Ramos (cell line): ENCODE measurements at regions not wholly inside any gene's neighbourhood (a gene's known extent, or its start where the extent isn't known, plus 50 kb on each side); places are given as distances from the start of the nearest gene placed in this dataset.
"Not testable (repeated sequence)": the region's sequence is repeated elsewhere in the genome, so short reads cannot be mapped to it uniquely, and the experiment has no call there.

ENCODE experiments used
- in situ Hi-C: fragments of 300-500 bp; cut with MboI; formaldehyde crosslinking; loops from one replicate; pipeline ENCODE4 v1.14.3; 2022; ENCODE audit warnings: low sequenced_read_pairs; ENCODE audit not compliant: unreplicated experiment

DNA sequence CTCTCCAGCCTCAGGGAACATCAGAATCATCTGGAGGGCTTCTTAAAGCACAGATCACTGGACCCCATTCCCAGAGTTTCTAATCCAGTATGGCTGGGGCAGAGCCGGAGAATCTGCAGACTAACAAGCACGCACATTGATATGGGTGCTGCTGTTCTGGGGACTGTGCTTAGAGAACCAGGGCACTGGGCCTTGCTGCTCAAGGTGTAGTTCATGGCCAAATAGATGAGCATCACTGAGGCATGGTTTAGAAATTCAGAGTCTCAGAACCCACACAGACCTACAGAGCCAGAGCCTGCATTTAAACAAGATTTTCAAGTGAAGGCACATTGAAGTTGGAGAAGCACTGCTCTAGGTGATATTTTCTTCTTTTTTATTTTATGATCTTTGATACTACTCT is 376.8 kb upstream of the PHF14 start:
- in situ Hi-C loops = no loop called here

DNA sequence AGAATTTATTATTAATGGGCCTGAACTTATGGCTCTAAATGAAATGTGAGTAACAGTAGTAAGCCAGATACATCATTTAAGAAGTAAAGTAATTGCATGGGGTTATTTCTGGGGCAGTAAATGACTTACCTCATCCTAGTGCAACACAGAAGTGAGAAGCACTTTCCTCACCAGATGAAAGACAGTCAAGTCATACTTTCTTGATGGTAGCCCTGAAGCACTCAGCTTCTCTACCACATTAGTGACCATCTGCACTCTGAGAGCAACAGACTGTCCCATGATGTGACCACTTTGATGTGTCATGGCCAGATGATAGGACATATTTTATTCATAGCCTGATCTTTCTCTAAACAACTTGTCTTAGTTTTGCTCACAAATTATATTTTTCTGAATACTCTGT is 369.5 kb upstream of the PHF14 start:
- in situ Hi-C loops = no loop called here

DNA sequence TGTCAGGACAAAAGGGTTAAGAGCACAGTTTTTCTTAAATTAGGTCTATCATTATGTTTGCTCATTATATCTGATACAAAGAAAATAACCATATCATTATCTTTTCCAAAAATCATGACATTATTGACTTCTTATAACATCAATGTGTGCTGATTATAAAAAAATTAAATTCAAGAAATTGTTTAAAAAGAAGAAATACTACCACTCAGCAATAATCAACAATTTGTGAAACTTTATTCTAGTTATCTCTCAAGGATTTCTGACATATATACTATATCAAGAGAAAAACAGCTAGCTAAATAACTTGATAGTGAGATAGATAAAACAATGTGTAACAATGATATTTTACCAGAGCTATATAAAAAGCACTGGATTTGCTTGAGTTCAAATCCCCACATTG is 360.7 kb upstream of the PHF14 start:
- in situ Hi-C loops = no loop called here

DNA sequence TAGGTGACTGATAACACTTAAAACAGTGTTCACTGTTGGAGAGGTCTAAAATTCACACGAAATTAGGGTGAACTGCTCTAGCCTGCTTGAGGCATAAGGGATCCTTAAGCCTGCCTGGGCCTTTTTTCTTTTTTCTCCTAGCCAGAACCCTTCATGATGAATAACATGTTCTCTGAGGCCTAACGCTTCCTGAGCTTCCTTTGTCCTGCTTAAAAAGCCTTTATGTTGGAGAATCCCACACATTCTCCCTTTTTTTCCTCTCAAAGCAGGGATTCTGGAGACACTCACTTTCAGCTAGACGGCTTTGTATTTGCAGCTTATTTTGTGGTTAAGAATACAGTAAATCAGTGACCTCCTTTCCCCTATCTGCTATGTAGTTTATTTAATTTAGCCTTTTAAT is 354.7 kb upstream of the PHF14 start:
- in situ Hi-C loops = no loop called here

DNA sequence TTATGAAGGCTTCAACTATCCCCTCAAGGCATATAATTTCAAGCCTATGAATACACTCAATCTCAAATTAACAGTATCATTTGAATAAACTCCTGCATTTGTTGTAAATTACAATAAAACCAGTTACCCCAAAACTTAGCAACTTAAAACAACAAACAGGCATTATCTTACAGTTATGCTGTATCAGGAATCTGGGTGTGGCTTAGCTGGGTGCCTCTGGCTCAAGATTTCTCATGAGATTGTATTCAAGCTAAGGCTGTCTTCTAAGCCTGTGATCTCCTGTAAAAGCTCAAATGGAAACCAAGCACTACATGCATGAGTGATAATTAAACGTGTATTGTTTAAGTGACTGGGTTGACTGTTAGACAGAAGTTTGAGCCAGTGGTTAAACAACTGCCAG is 341.0 kb upstream of the PHF14 start:
- in situ Hi-C loops = no loop called here

DNA sequence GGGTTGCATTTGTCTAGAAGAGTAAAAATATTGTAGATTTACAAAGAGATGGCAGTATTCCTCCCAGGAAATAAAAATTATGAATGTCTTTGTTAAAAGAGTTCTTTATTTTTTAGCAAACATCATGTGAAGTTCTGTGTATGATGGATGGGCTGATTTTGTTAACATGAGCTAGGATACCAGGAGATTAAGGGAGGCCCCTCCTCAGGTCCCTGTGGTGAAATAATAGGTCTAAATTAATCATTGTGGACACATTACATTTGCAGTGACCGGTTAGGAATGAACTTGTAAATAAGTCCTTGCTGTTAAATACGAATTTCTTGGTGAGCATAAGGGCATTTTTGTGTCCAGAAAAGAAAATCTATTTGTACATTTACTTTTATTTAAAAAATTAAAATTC is 339.4 kb upstream of the PHF14 start:
- in situ Hi-C loops = no loop called here

DNA sequence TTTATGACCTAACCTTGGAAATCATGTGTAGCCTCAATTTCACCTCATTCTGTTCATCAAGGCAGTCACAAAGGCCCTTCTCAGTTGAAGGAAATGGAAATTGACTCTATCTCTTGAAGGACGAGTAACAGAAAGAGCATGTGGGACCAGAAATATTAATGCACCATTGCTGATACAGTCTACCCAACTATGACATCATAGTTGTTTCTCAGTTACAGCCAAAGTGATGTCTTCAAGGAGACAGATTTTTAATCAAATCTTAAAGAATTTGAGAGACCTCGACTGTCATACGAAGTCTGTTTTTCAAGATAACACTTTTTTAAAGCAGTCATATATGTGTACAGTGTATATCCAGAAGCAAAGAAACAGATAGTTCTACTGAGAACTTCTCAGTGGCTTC is 335.7 kb upstream of the PHF14 start:
- in situ Hi-C loops = no loop called here

DNA sequence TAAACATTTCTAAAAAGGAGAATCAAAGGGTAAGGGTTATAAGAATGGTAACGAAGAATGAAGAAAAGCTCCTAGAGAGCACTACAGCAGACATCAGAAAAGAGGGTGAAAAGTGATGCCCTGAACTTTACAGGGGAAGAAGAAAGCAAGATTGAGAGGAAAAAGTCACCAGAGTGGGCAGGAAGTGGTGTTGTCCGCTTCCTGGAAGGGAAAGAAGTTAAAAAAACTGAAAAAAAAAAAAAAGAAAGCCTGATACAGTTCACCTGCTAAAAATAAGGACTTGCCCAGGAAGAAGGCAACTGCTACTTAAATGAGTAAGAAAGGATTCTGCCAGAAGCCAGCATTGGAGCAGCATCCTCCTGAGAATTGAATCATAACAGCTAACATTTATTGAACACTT is 330.1 kb upstream of the PHF14 start:
- in situ Hi-C loops = no loop called here

DNA sequence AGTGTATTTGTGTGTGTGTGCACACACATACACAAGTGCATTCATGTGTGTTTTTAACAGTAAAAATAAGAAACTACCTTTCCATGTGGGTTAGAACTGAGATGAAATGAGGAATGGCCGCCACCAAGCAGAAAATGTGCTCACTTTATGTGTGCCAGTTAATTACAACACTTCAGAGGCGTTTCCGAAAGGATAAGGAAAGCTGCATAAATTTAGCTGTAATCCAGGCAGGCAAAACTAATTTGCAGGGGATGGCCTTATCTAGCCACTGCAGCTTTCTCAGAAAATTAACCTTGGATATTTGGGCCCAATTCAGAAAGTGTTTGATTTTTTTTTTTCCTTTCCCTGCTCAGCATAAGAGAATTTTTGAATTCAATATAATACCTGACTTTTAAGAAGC is 328.8 kb upstream of the PHF14 start:
- in situ Hi-C loops = no loop called here

DNA sequence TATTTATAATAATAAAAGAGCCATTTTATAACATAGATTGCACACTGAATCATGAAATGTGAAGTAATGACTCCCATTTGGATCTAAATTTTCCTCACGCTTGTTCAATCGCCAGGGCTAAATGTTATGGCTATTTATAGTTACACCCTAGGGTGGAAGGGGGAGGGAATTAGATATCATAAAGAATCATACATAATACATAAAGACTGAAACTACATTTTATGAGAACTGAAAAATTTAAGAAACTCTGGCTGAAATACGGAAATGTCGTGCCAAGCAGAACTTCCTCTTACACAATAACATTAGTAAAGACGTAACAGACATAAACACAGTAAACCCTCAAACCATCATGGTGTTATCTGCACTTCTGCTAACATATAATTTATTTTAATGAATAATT is 327.5 kb upstream of the PHF14 start:
- in situ Hi-C loops = no loop called here

DNA sequence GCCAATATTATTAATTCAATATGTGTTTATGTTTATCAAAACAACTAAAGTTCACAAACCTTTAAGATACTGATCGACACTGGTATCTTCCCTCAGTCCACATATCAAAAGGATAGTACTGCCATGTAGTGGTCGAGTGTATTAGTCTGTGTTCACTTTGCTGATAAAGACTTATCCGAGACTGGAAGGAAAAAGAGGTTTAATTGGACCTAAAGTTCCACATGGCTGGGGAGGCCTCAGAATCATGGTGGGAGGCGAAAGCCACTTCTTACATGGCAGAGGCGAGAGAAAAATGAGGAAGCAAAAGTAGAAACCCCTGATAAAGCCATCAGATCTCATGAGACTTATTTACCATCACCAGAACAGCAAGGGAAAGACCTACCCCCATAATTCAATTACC is 325.4 kb upstream of the PHF14 start:
- in situ Hi-C loops = no loop called here

DNA sequence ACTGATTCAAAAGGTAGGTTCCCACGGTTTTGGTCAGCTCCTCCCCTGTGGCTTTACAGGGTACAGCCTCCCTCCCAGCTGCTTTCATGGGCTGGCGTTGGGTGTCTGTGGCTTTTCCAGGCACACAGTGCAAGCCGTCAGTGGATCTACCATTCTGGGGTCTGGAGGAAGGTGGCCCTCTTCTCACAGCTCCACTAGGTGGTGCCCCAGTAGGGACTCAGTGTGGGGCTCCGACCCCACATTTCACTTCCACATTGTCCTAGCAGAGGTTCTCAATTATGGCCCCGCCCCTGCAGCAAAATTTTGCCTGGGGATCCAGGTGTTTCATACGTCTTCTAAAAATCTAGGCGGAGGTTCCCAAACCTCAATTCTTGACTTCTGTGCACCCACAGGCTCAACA is 324.6 kb upstream of the PHF14 start:
- in situ Hi-C loops = not testable (repeated sequence)

DNA sequence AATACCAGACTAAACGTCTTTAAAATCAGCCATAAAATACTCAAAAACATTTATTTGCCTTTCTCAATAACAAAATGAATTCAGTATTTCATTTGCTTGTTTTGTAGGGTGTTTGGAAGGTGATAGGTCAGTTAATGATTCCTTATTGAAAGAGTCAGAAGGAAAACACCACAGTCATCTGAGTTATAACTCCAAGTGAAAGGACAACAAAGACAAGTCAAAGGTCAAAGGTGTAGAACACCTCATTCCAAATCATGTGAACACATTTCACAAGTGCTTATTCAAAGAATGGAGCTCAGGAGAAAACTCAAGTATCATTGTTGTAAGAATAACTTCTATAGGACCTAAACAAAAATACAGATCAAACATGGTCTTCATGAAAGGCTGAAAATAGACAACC is 318.6 kb upstream of the PHF14 start:
- in situ Hi-C loops = no loop called here

DNA sequence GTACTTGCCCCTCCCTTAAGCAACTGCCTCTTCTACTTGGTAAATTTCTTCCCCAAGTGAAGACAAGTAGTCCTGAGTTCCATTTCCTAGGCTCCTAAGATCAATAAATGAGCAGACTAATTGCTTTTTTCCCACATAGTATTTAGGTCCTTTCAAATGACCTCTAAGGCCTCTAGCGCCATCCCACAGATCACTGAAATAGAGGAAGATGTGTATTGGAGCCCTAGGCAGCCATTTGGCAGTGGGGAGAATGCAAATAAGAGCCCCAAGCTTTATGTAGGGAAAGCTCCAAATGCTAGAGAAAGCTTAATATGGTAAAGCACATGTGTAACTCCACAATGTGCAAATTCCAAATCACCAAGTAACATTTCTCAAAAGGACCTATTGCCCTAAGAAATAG is 316.5 kb upstream of the PHF14 start:
- in situ Hi-C loops = no loop called here

DNA sequence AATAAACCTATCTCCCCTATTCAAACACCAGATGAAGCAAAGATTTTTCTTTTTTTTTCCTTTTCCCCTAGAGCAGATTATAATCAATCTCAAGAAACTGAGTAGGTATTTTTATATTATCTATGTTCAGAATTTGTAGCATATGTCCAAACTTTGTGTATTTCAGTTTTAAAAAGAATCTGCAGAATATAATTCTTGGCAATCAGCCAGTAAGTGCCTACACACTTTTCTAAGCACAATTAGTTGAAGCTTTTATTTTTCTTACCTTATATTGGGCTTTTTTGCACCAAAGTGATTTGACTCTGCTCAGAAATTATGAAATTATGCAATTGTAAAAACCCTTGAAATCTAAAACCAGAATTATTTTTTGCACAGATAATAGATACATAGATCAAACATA is 315.8 kb upstream of the PHF14 start:
- in situ Hi-C loops = no loop called here

DNA sequence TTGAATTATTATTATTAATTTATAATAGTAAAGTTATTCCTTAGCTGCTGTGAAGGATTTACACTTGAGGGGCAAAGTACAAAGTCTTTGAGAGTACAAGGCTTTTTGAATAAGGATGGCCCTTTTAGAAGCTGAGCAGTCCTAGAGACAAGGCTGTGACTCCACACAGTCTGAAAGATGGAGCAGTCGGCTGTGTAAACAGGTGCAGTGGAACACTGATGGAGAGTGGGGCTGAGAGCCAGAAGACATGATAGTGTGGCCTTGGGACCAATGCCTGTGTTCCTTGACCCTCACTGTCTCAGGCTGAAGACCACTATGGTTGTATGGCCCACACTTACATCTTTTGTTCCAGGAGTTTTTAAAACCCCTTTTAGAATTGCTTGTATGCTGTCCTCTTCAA is 311.2 kb upstream of the PHF14 start:
- in situ Hi-C loops = no loop called here

DNA sequence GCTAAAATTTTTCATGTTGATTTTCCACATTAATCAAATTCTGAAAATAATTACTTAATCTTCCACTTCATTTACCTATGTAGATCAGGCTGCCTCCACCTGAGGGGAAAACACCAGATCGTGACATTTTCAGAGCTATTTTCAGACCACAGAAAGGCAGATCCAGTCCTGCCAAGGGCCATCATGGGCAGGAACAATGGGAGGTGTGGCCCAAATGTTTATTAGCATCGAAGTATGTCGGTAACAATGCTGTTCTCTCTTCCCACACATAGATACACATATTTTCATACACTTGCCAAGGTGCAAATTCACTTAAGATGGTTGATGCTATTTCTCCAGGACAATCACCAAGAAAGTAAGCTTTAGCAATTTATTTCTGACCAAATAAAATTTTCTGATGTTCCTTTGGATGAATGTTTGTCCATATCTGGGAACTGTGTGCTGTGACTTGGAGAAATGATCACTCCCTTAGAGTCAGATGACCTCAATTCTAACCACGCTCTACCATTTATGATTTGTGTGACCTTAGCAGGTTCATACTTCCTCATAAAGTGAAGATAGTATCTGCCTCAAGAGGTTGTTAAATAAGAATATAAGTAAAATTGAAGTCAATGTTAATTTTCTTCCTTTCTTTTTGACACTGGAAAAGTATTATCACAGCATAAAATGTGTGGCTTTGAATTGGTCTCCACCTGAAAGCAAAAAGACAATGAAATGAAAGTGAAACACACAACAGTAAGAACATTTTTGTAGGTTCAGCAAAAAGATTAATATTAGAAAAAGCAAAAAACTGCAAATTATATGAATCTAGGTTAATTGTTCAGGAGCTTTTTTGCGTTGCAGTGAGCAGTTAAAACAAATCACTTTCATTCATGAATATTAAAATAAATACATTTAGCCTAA is 310.4 kb upstream of the PHF14 start:
- in situ Hi-C loops = no loop called here

DNA sequence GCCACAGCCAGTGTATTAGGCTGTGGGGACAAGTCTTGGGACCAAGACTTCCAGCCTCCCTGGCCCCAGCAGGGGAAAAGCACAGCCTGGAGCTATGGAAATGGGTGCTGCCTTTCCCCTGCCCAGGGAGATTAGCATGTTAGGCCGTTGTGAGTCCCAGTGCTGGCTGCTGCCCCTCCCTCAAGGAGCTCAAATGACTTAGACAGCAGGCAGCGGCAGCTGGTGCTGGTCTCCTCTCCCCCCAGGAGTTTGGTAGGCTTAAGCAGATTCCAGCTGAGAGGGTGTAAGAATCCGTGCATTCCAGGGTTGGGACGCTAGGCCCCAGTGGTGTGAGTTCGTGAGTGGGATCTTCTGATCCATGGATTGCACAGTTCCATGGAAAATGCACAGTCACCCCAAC is 301.5 kb upstream of the PHF14 start:
- in situ Hi-C loops = no loop called here

DNA sequence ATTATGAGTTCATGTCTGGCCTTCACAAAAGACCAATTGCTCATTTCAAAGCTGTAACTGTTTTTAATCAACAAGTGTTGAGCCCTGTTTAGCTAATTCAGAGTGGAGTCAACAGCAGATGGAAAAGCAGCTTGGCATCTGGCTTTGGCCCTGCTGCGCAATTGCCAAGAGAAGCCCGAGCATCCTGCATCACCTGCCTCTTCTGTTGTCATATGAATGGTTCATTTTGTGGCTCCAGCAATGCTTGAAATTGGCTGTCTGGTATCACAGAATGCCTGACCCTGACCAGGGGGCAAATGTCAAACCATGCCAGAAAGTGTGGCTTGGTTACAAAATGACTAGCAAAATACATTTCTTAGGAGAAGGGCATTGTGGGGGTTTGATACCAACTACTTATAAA is 296.5 kb upstream of the PHF14 start:
- in situ Hi-C loops = no loop called here

DNA sequence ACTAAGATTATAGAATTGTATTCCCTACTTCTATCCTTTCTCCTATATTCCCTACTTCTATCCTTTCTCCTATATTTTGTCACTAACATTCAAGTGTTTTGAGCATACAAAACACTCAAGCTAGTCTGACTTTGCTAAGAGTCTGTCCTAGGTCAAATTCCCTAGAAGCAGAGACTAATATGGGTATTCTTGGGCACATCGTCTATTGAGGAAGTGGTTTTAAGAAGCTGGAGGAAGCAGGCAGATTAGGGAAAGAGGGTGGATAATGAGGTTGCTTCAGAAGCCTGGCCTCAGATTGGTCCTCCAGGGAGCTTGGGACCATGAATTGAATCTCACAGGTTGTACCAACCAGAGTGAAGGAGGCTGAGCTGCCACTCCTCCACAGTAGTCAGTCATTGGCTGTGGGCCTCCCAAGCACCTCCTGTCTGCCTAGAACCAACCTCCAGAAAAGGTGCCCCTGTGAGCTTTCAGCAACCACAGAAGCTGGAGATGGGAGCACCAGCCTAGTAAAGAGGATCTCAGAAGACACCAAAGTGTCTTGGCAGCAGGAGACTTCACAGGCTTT is 295.9 kb upstream of the PHF14 start:
- in situ Hi-C loops = no loop called here

DNA sequence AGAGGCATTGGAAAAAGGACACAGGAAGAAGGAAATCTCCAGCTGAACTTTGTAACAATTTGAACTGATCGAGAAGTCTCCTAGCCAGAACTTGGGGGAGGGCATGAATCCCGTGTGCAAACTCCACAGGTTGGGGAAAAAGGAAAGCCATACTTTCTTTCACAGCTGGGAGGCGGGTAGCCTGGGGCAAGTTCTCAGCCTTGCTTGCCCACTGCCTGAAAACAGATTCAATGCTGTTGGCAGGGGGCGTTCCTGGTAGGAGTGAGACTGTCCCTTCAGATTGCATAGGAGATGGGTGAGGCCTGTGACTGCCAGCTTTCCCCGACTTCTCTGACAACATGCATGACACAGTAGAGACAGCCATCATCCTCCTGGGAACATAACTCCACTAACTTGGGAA is 289.1 kb upstream of the PHF14 start:
- in situ Hi-C loops = no loop called here

DNA sequence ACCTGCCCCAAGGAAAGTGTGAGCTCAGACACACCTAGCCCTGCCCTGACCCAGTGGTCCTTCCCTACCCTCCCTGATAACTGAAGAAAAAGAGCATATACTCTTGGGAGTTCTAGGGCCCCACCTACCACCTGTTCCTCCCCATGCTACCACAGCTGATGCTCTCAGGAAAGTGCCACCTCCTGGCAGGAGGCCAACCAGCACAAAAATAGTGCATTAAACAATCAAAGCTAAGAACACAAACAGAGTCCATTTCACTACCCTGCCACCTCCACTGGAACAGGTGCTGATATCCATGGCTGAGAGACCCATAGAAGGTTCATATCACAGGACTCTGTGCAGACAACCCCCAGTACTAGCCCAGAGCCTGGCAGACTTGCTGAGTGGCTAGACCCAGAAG is 288.6 kb upstream of the PHF14 start:
- in situ Hi-C loops = no loop called here
